Epithelial cell of esophagus (primary cell): ENCODE measurements at regions not wholly inside any gene's neighbourhood (a gene's known extent, or its start where the extent isn't known, plus 50 kb on each side); places are given as distances from the start of the nearest gene placed in this dataset.
"Not testable (repeated sequence)": the region's sequence is repeated elsewhere in the genome, so short reads cannot be mapped to it uniquely, and the experiment has no call there.

Experiments
- DNase-seq: peaks from one replicate; pipeline ENCODE4 v3.0.0; 2010; ENCODE audit warnings: low read depth
- H3K4me3 ChIP-seq: 2 replicates; pipeline ENCODE4 v1.5.1; 2011; ENCODE audit warnings: mild to moderate bottlenecking, low read length, control low read depth
- CTCF ChIP-seq: IDR thresholded peaks from 2 replicates; pipeline ENCODE4 v1.5.1; 2011; ENCODE audit warnings: low read depth, mild to moderate bottlenecking, low read length, control low read depth, inconsistent platforms; ENCODE audit not compliant: insufficient read depth; ENCODE audit errors: missing control alignments

- no peak for TF ChIP-seq CTCF
- DNase-seq, result no peak
Observed at GRCh38 chr2:116804901-116805300, 1009.6 kb upstream of the DDX18 start.

GRCh38 chr2:116806505-116806904, 1008.0 kb upstream of the DDX18 start:
- DNase-seq, H3K4me3 ChIP-seq: not testable (repeated sequence)

More at GRCh38 chr2:116804901-116805300, 1009.6 kb upstream of the DDX18 start:
- H3K4me3 ChIP-seq, result no peak overlapping the region

GRCh38 chr2:116809109-116809508, 1005.4 kb upstream of the DDX18 start:
- peak; percentile 50 for DNase-seq
- no peak for TF ChIP-seq CTCF
- H3K4me3 ChIP-seq, result no peak overlapping the region

GRCh38 chr2:116810071-116810470, 1004.4 kb upstream of the DDX18 start:
- no peak for TF ChIP-seq CTCF
- peak; percentile 51 for DNase-seq
- H3K4me3 ChIP-seq, result no peak overlapping the region

GRCh38 chr2:116810645-116811044, 1003.8 kb upstream of the DDX18 start:
- DNase-seq, result peak; percentile 55
- TF ChIP-seq CTCF, result no peak
- no peak overlapping the region for H3K4me3 ChIP-seq

- no peak overlapping the region for H3K4me3 ChIP-seq
- no peak for TF ChIP-seq CTCF
- no peak for DNase-seq
Observed at GRCh38 chr2:116819355-116819754, 995.1 kb upstream of the DDX18 start.

GRCh38 chr2:116820986-116821385, 993.5 kb upstream of the DDX18 start:
- no peak for TF ChIP-seq CTCF
- DNase-seq, result peak; percentile 74
- H3K4me3 ChIP-seq, result no peak overlapping the region

- DNase-seq, H3K4me3 ChIP-seq: not testable (repeated sequence)
Observed at GRCh38 chr2:116829543-116829942, 984.9 kb upstream of the DDX18 start.
